ENCODE measurements at regions not wholly inside any gene's neighbourhood (a gene's known extent, or its start where the extent isn't known, plus 50 kb on each side); places are given as distances from the start of the nearest gene placed in this dataset.
A peak's percentile ranks its signal among the peaks of the same experiment; 100 is the strongest.
"Not testable (repeated sequence)": the region's sequence is repeated elsewhere in the genome, so short reads cannot be mapped to it uniquely, and the experiment has no call there.

DNA sequence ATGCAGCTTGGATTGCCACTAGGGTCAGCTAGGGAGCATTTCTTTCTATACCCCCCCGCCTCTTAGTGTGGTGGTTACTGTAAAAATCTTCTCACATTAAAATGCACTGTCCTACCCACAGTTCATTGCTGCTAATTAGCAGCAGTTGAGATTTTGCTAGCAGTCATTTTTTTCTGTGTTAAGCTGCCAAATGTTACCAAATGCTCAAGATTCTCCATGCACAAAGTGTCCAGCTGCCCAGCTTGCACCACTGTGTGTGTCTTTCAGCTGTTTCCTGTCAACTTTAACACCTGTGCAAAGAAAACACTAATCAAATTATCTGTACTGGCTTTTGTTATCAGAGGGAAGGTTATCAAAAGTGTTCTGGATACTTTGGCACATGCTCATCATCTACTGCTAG lies 679.3 kb downstream of the NR4A2 start:
- no peak for DNase-seq

DNA sequence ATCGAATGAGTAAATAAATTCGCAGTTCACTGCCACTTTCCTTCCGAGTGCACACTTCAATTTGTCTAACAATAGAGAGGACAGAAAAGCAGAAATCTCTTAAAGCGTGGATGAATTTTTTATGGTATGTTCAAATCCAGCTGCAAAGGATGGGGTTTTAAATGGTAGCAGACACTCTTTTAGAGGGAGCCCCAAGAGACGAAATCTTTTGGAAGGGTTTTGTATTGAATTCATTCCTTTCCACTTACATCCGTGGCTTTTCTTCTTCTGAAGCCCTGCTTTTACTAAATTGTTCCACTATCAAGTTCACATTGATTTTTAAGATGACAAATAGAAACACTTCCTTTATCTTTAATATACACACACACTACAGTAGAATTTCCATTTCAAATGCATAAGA lies 680.7 kb downstream of the NR4A2 start:
- no peak for DNase-seq

DNA sequence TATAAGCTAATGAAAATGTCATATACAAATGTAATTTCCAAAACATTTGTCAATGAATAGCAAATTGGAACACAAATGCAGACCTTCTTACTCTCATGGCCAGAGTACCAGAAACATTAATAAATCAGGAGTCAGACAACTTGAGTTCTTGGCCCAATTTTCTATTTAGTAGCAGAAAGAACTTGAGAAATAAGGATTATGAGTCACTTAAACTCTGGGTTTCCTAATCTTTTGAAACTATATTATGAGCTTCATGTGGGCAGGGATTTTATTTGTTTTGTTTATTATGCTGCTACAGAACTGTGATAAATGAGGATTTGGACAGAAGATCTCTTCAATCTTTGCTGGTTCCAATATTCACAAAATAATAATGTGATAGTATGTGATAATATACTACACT lies 686.7 kb downstream of the NR4A2 start:
- no peak for DNase-seq

DNA sequence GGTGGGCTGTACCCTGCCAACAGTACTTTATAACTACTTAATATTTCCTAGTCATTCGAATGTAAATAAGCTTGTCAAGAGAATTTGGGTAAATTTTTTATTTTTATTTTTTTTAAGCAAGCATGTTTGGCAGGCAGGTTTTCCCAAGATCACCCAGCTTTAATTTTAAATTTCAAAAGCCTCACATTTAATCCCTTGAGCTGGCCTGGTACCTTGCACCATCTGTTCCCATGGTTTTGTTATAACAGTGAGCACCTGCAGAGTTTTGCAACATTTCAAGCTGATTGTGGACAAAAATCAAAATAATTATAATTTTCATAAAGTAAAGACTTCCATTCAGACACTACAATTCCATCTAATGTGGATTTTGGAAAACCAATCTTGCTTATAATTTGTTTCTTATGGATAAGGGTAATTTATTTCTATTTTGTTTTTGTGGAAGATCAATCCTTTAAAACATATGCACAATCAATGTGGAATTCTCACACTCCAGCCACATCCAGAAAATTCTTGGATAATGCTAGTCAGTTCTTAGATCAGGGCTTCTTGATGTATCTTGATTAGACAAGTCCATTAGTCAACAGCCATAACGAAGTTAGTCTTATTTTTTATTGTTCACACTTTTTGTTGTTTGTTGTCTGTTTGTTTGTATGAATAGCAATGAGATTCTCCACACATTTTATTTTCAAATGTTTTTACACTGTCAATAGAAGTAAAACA lies 689.3 kb downstream of the NR4A2 start:
- DNase-seq, result no peak

DNA sequence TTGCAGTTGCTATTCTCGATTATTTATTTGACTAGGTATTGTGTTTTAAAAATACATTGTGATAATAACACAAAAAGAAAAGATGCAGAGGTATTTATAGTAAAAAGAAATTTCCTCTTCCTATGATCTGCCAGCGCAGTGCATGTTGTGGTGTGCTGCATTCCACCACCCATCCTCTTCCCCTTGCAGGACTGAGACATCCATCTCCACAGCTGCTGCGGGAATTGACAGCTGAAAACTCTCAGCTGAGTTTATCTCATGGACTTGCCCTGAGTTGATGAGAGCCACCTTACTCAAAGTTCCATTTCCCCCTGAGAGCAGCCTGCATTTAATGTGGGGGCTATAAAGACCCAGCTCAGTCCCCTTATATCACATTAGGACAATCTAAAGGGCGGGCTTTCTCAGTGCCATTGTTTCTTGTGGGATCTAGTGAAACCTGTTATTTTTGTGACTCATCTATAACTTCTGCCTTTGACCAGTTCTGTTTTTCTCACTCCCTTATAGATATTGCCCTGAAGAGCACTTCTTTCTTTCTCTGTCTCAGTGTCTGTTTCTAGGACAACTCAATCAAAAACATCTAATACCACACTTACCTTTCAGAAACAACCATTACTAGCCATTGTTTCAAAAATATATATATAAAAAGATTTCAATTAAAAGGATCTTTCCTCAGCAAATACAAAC lies 698.5 kb downstream of the NR4A2 start:
- DNase-seq, result no peak

DNA sequence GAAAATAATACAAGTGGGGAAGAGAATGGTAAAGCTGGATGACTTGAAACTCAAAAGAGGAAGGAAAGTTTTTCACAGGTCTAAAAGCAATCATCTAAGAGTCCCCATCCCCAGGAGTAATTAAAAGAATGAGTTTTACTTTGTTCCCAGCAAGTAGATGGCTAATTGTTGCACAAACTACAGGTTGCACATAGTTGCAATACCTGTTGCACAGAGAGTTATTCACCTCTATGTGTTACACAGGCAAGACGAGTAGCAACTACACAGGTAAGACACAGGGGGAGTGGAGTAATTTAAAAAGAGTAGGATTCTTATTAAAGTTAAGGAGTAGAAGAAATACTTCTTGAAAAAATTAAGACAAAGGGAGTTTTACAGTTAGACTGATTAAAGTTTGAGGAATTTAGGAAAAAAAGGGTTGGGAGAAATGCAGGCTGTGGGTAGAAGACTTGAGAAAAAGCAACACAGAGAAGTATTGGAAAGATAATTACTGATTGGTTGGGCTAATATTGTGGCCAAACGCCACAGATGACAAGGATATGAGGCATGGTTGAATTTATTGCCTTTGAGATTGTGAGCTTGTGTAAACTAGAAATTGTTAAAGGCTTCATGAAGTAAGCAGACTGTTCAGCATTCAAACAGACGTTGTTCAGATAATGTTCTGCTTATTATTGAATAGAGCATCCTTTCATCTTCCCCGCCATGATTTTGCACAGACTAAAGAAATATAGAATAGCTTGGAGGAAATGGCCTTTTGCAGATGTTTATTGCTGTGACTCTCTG lies 699.3 kb downstream of the NR4A2 start:
- DNase-seq, result no peak

DNA sequence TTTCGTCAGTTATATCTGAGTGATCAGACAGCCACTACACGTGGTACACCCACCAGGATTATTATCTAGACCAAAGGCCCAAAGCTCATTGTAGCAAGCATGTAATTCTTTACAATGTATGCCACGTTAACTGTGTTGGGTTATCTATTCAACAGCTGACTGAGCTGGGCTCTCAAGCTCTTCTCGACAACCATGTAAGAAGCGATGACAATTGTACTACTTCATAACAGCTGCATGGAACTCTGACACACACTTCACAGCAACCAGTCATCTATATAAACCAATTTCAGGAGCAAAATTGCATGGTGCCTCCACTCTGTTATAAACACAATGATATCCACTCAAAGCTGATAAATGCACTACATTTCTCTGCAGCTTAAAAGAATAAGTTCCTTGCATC lies 701.8 kb downstream of the NR4A2 start:
- no peak for DNase-seq

DNA sequence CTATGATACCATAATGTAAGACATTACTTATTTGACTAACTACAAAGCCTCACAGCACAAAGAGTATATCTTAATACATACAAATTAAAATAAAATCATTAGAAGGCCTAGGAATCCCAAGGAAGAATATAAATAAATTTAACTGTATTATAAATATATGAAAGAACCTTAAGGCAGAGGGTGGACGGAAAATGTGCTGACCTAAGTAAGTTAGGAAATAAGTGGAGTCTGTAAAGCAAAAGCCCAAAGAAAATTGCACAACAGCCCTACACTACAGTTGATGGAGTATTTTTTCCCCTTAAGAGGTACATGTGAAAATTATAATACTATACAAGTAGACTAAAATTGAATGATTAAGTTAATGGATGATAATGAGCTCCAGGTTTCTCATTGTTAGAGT lies 710.1 kb downstream of the NR4A2 start:
- no peak for DNase-seq

DNA sequence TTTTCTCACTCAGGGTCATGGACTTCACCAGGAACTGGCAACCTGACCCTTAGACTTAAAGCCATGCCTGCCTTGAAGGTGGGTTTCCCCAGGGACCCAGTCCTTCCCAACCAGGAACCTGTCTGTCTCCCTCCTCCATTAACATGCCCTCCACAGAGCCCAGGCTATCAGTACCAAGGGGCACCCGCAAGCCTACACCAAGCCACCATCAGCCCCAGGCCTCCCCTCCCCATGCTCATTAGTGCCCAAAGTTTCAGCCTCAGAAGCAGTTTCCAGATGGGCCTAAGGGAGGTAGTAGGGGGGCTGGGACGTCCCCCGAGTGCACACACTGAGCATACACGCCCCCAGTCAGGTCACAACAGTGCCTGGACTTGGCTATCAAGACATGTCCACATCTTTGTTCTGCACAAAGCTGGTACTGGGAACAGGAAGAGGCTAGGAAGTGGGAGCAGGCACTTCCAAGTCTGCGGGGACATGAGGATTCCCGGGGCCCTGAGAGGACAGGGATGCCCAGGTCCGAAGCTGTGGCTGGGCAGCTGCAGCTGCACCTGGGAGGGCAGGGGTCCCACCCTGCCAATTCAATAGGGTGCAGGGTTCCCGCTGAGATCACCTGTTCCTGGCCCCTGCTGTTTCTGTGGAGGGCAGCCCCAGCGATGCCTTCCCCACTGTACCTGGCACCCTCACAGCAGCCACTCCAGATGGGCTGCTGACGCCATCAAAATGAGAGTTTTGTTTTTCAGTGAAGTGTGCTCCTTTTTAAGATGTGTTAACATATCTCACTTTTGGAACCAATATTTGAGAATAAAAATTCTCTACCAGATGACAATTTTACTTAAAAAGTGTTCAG lies 731.4 kb downstream of the NR4A2 start:
- no peak for DNase-seq

DNA sequence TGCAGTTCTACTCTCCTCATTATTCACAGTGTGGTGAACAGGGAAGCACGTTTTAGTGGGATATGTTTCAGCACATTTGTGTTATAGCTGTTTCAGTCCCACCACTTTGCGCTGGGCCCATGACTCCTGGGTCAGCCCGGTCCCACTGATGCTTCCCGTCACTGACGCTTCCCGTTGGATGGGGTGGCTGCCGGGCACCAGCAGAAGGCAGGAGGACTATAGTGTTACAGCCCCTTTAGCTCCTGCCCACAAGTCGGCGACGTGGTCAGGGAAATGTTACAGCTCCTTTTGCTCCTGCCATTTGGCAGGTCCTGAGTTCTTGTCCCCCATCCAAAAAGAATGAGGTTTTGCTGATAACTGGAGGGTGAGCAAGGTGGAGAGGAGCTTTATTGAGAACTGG lies 732.2 kb downstream of the NR4A2 start:
- no peak for DNase-seq

DNA sequence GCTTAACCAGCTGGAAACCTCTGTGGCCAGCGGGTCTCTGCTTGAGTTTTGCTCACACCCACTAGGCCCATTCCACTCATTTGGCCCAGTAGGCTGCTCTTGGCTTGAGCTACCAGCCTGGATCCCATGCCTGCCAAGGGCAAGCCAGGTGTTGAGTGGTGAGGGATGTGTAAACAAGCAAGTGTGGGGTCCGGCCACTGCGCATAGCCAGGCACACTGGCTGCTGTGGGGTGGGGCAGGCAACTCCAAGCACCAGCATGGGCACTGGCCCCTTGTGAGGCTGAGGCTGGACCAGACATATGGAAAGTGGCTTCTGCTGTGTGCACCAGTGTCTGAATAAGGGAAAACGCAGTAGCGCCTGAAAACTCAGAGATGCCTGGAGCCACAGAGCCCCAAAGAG lies 732.7 kb downstream of the NR4A2 start:
- no peak for DNase-seq

DNA sequence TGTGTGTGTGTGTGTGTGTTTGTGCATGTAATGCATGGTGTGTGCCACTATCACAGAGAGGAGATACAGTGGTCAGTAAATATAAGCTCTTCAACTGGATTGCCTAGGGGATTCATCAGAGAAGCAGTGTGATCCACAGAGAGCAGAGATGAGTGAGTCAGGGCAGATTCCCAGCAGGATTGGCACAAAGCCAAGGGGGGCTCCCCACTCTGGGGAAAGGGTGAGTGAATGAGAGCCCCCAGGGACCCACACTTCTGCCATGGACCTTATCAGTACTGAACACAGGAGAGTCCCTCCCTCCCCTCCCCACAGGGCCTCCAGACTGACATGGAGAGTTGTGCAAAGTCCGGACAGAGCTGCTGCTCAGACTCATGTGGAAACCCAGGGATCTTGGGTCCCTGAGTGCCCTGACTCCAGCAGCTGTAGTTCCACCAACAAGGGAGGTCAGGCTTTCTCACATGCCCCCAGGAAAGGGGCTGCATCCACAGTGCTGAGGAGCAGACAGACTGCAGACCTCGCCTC lies 748.8 kb downstream of the NR4A2 start:
- no peak for DNase-seq

DNA sequence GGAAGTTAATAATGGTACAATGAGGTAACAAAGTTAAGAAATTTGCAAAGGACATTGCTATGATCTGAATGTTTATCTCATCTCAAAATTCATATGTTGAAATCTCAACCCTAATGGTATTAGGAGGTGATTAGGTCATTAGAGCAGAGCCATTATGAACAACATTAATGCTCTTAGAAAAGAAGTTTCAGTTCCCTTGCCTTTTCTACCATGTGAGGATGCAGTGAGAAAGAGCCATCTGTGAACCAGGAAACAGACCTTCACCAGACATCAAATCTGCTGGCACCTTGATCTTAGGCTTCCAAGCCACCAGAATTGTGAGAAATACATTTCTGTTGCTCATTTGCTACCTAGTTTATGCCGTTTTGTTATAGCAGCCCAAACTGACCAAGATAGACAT lies 757.6 kb downstream of the NR4A2 start:
- no peak for DNase-seq

DNA sequence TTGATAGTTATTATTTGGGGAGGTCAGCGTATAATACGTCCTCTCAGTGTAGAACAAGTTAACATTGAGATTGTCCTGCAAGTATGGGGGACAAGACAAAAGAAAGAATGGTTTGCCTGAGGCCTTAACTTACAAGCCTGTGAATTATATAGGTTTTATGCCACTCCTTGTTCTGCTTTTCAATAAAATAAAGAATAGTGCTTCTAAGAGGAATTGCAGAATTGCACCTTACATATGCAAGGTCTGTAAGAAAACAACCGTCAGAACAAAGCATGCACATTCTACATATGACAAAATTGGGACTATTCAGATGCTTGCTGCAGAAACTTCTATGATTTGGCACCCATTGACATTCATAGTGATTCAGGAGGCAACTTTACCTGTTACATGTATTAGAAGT lies 785.0 kb downstream of the NR4A2 start:
- no peak for DNase-seq

DNA sequence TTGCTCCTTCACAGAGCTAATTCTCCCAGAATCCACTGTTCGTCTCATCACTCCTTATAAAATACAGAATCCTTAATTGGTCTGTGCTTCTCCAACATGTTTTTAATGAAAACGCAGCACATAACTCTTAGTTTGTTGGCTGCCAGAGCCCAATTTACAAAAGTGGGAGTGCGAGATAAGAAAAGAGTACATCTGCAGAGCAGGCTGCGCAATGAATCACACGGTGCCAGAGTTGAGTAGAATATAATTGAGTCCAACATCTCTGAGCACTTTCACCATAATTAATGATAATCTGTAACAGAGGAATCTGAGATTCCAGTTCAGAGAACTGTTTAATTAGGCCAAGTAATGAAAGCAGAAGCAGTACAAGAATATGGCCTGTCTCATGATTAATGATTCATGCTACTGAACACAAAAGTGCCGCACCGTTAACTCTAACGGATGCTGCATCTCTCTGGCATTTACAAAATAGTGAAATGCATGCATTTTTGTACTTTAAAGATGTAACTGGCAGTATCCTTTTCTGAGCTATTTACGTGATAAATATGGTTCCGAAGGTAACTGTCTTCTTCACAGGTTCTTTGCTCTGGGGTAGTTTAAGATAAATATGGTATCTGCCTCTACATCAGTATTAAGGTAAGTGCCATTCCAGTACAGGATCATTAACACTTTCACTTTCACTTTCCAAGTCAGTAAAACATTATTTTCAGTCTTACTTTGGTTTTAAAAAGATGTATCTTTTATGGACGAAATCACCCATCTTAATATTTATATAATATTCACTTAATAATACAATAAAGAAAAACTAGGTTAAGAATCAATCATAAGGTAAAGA lies 785.6 kb downstream of the NR4A2 start:
- peak; percentile 8 for DNase-seq

DNA sequence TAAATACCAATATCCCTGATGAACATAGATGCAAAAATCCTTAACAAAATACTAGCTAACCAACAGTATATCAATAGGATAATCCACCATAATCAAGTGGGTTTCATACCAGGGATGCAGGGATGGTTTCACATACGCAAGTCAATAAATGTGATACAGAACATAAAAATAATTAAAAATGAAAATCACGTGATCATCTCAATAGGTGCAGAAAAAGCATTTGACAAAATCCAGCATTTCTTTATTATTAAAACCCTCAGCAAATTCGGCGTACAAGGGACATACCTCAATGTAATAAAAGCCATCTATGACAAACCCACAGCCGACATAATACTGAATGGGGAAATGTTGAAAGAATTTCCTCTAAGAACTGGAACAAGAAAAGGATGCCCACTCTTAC lies 793.5 kb downstream of the NR4A2 start:
- not testable (repeated sequence) for DNase-seq

DNA sequence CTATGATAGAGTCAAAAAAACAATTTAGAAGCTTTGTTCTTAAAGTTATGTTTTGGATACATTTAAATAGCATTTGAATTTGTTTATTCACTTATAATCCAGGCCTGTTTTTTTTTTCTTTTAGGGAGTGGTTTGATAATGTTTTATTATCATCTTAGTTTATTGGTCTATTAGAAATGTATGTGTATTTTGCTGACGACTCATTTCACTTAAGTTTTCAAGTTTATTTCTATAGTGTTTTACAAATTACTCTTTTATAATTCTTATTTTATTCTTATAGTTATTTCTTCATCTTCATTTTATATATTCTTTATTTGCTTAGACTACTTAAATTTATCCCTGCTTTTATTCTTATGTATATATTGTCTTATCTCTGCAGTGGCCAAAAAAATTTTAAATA lies 804.5 kb downstream of the NR4A2 start:
- DNase-seq, result no peak

DNA sequence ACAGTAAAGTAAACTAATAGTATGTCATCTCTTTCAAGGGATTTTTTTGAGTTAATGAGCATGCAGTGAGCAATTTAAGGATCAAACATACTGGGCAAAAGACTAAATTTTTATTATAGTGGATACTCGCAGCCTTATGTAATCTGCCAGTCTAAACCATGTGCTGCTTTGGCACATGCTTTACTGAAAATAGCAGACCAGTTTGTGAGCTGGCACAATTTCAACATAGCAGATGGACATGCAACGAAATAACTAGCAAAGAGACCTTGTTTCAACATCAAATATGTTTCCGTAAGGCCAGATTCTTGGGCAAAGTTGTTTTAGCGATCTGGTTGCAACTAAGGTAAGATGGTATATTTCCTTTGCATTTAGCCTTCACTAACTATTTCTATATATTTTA lies 807.3 kb downstream of the NR4A2 start:
- no peak for DNase-seq

DNA sequence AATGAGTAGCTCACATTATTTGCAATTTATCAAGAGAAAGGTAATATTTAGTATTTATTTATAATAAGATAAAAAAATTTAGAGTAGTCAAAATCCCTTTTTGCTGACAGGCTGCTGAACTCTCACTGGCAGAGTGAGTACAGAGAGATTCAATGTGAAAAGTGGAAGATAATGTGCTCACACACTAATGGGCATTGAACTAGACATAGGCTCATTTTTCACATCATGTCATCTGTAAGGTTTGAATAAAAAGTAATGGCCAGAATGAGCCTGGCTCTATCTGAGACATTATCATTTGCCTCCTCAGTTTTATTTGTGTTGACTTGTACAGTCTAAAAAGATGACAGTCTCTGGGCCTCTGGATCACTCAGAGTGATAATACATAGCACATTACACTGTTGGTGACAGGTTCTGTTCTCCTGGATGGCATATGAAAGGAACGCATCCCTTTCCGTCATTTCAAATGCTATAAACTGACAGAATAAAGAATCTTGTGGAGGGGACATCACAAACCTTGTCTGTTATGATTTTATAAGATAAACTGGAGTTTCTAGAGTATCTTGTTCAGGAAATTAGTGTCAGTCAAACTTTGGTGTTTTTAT lies 812.9 kb downstream of the NR4A2 start:
- no peak for DNase-seq

DNA sequence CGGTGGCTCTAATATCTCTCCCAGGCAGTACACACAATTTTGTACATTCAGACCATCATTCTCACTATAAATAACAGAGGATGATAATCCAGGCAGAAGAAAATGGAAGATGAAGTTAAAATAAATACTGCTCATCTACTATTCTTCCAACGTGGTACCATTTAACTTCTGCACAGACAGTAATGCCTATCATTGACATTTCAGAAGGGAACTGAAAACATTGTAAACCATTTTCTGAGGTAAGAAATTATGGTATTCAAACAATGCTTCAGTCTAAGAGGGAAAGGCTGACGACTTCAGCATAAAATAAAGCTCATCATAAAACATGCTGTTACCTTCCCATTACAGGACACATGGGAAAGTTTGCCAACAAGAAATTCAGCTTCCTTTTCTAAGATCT lies 814.4 kb downstream of the NR4A2 start:
- no peak for DNase-seq

DNA sequence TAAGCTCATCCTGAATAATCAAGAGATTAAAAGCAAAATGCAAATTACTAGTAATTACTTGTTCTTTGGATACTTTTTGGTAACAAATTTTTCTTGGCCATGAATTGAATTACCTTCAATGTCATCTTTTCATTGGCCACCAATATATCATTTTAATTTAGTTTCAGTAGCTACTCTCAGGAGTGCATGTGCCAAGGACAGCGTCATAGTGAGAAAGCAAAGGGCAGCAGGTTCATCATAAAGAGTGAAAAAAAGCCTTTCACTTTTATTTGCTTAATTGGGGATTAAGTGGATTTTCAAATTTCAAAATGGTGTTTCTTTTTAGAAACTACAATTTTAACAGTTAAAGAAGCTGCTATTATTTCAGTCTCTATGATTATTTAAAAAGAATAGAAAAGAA lies 815.2 kb downstream of the NR4A2 start:
- DNase-seq, result no peak

DNA sequence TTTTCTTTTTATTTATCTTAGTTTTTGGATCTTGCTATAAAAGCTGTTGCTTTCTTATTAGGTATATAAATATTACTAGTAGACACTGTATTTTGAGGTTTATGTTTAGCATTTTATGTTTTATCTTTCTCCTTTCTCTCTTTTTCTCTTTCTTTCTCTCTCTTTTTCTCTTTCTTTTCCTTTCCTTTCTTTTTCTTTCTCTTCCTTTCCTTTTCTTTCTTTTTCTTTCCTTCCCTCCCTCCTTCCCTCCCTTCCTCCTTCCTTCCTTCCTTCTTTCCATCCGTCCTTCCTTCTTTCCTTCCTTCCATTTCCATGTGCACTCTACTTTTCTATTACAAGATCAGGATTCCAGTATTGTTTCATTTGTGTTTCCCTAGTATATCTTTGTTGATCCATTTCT lies 814.8 kb downstream of the KCNJ3 start:
- no peak for DNase-seq

All from NCI-H1105 (cell line).